B cell (primary cell): ENCODE measurements at regions not wholly inside any gene's neighbourhood (a gene's known extent, or its start where the extent isn't known, plus 50 kb on each side); places are given as distances from the start of the nearest gene placed in this dataset.

Source experiments
- ATAC-seq: fragments of 200-7000 bp; cut with Tn5 transposase; one replicate; pipeline ENCODE4 v1.10.0; 2021; ENCODE audit warnings: low read depth, mild to moderate bottlenecking, moderate number of reproducible peaks, moderate library complexity
- CTCF ChIA-PET: fragments of 350-600 bp; sonication (Branson Sonifier 250); formaldehyde crosslinking; loops from one replicate; lab custom pipeline; 2021; ENCODE audit warnings: antibody characterized with exemption, inconsistent platforms; lab: Charles Lee
- POLR2A ChIA-PET: fragments of 350-600 bp; sonication (Branson Sonifier 250); formaldehyde crosslinking; loops from one replicate; lab custom pipeline; 2021; ENCODE audit warnings: antibody characterized with exemption; lab: Charles Lee
- DNase-seq: peaks from one replicate; pipeline ENCODE4 v3.0.0; 2013
- H2AFZ ChIP-seq: 2 replicates; pipeline ENCODE4 v1.6.1; 2012; ENCODE audit warnings: mild to moderate bottlenecking, low read depth, low read length; ENCODE audit not compliant: insufficient read depth, poor library complexity, severe bottlenecking
- H3K27ac ChIP-seq, 2 donors: 1 replicate in 1 of 2; 2 replicates in 1 of 2; pipeline ENCODE4 v1.5.1; 2012 to 2013; ENCODE audit warnings: low read length in 2 of 2, mild to moderate bottlenecking in 2 of 2, moderate library complexity in 1 of 2
- H3K27me3 ChIP-seq, 4 experiments: fragments of 200-600 bp in 1 of 4; sonication (generic) in 1 of 4; replicated peaks in 1 of 4; 1 replicate in 2 of 4; 2 replicates in 2 of 4; pipeline versions ENCODE4 v1.6.1 to v1.7.0; 2013 to 2016; ENCODE audit warnings: low read length in 3 of 4, mild to moderate bottlenecking in 2 of 4, mixed read lengths in 1 of 4, moderate library complexity in 1 of 4; ENCODE audit not compliant: insufficient read depth in 4 of 4, control insufficient read depth in 3 of 4; ENCODE audit errors: control extremely low read depth in 1 of 4
- H3K36me3 ChIP-seq, 2 experiments: replicated peaks in 1 of 2; 1 replicate in 1 of 2; 2 replicates in 1 of 2; pipeline versions ENCODE4 v1.6.1 to v1.7.1; 2013; ENCODE audit warnings: low read length in 1 of 2; ENCODE audit not compliant: insufficient read depth in 2 of 2, control insufficient read depth in 1 of 2; ENCODE audit errors: control extremely low read depth in 1 of 2, extremely low read depth in 1 of 2
- H3K4me1 ChIP-seq, 2 donors: fragments of 200-600 bp in 1 of 2; sonication (generic) in 1 of 2; 1 replicate in 1 of 2; 2 replicates in 1 of 2; pipeline versions ENCODE4 v1.5.1 to v1.6.1; 2013 to 2017; ENCODE audit warnings: low read length in 2 of 2; ENCODE audit not compliant: control insufficient read depth in 2 of 2, insufficient read depth in 2 of 2
- H3K4me2 ChIP-seq: replicated peaks from 2 replicates; pipeline ENCODE3; 2012; ENCODE audit warnings: mild to moderate bottlenecking, low read depth, low read length; ENCODE audit not compliant: poor library complexity, severe bottlenecking
- H3K4me3 ChIP-seq, 5 experiments: fragments of 200-600 bp in 1 of 5; sonication (generic) in 1 of 5; 1 replicate in 3 of 5; 2 replicates in 2 of 5; pipeline versions ENCODE4 v1.5.1 to v1.7.0; 2011 to 2016; ENCODE audit warnings: low read length in 4 of 5, mild to moderate bottlenecking in 4 of 5, low read depth in 2 of 5, control low read depth in 1 of 5, moderate library complexity in 1 of 5; ENCODE audit not compliant: insufficient read depth in 1 of 5; ENCODE audit errors: control extremely low read depth in 1 of 5, extremely low read depth in 1 of 5
- H3K79me2 ChIP-seq: fragments of 200-600 bp; sonication (generic); one replicate; pipeline ENCODE4 v1.6.0; 2016; ENCODE audit warnings: low read length; ENCODE audit not compliant: control insufficient read depth, insufficient read depth
- H3K9ac ChIP-seq: fragments of 200-600 bp; sonication (generic); 2 replicates; pipeline ENCODE4 v1.6.1; 2017; ENCODE audit warnings: mild to moderate bottlenecking, low read length, moderate library complexity
- H3K9me3 ChIP-seq, 3 donors: one replicate each; pipeline versions ENCODE4 v1.6.1 to v1.7.1; 2013; ENCODE audit warnings: low read length in 2 of 3; ENCODE audit not compliant: control insufficient read depth in 2 of 3, insufficient read depth in 1 of 3; ENCODE audit errors: control extremely low read depth in 1 of 3
- H4K20me1 ChIP-seq: 2 replicates; pipeline ENCODE4 v1.6.0; 2012; ENCODE audit warnings: mild to moderate bottlenecking, low read length; ENCODE audit not compliant: insufficient read depth, control insufficient read depth, poor library complexity, severe bottlenecking
- H3K27ac Mint-ChIP-seq: one replicate; pipeline ENCODE4 v1.8.0; 2021; ENCODE audit warnings: mixed read lengths
- H3K27me3 Mint-ChIP-seq: one replicate; pipeline ENCODE4 v1.8.0; 2021; ENCODE audit warnings: mixed read lengths
- H3K4me1 Mint-ChIP-seq: one replicate; pipeline ENCODE4 v1.8.0; 2021; ENCODE audit warnings: mixed read lengths
- H3K4me3 Mint-ChIP-seq: one replicate; pipeline ENCODE4 v1.8.0; 2021; ENCODE audit warnings: mixed read lengths
- H3K9me3 Mint-ChIP-seq: one replicate; pipeline ENCODE4 v1.8.0; 2022; ENCODE audit warnings: mixed read lengths; ENCODE audit not compliant: insufficient read depth
- EZH2 ChIP-seq: IDR thresholded peaks from 2 replicates; pipeline ENCODE4 v1.6.1; 2012; ENCODE audit warnings: borderline replicate concordance, low read depth, mild to moderate bottlenecking, moderate library complexity, low read length; ENCODE audit not compliant: insufficient read depth, poor library complexity, severe bottlenecking
- WGBS: methylation state at CpG from one replicate; pipeline ENCODE4 v1.1.5; 2013; ENCODE audit warnings: missing lambda C conversion rate; ENCODE audit not compliant: insufficient coverage; 5-methylcytosine and 5-hydroxymethylcytosine counted together
- intact Hi-C: fragments of 100-400 bp; cut with micrococcal nuclease; formaldehyde crosslinking; loops from one replicate; pipeline ENCODE4 v1.10.0; 2022
- TF ChIP-seq, protein P1 (sequence below): fragments of 200-600 bp; IDR thresholded peaks from one replicate; pipeline ENCODE4 v1.8.0; 2022; ENCODE audit warnings: antibody characterized with exemption, mild to moderate bottlenecking

DNA sequence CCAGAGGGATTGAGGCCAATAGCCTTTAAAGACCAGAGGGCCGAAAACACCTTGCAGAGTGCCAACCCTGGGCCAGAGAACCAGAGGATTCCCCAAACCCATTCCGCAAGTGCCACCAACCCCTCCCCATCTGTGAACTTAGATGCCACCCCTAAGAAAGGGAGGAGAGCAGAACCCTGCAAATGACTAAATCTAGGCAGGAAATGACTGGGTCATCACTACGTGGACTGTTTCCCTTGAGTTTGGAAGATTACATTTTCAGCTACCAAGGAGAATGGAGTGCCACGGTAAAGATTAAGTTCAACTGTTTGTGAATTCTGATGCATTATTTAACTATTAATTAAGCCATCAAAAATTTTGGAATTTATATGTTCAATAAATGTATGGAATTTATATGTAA, 142.8 kb downstream of the ENC1 start:
- TF ChIP-seq EZH2, result no peak
- TF ChIP-seq, protein P1, sequence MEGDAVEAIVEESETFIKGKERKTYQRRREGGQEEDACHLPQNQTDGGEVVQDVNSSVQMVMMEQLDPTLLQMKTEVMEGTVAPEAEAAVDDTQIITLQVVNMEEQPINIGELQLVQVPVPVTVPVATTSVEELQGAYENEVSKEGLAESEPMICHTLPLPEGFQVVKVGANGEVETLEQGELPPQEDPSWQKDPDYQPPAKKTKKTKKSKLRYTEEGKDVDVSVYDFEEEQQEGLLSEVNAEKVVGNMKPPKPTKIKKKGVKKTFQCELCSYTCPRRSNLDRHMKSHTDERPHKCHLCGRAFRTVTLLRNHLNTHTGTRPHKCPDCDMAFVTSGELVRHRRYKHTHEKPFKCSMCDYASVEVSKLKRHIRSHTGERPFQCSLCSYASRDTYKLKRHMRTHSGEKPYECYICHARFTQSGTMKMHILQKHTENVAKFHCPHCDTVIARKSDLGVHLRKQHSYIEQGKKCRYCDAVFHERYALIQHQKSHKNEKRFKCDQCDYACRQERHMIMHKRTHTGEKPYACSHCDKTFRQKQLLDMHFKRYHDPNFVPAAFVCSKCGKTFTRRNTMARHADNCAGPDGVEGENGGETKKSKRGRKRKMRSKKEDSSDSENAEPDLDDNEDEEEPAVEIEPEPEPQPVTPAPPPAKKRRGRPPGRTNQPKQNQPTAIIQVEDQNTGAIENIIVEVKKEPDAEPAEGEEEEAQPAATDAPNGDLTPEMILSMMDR, result no peak
- CTCF ChIA-PET, result no interaction called here
- no peak overlapping the region for H3K9ac ChIP-seq

GRCh38 chr5:74493411-74493810, 147.1 kb downstream of the ENC1 start:
- Histone ChIP-seq H3K4me3 (no peak overlapping the region), H3K4me2 (no peak overlapping the region), H3K9ac (no peak overlapping the region), H3K9me3 (no peaks in the 10 kb centered on the region), H2AFZ (no peak overlapping the region), H3K27ac (no peak overlapping the region), H3K36me3 (no peaks in the 10 kb centered on the region), H4K20me1 (no peaks in the 10 kb centered on the region), H3K4me1 (peaks cover 16 to 18% of the 10 kb centered on the region in 2 donors), H3K27me3 (peaks cover 0 to 10% (median 3%) of the 10 kb centered on the region in 4 experiments), H3K79me2 (no peaks in the 10 kb centered on the region)
- ChIA-PET CTCF (no interaction called here), POLR2A (no interaction called here)
- Mint-ChIP-seq H3K4me3 (no peak overlapping the region), H3K9me3 (no peaks in the 10 kb centered on the region), H3K27me3 (peaks cover 16% of the 10 kb centered on the region), H3K4me1 (peaks cover 16% of the 10 kb centered on the region), H3K27ac (no peak overlapping the region)
- ATAC-seq, result no peak
- TF ChIP-seq EZH2, result no peak
- TF ChIP-seq, protein P1, result no peak
- intact Hi-C loops, result no loop called here
- no peak for DNase-seq

More for the DNA sequence above, 142.8 kb downstream of the ENC1 start:
- no peaks in the 10 kb centered on the region for H3K4me1 Mint-ChIP-seq
- no peak for ATAC-seq
- H3K36me3 ChIP-seq, result no peaks in the 10 kb centered on the region
- H3K9me3 ChIP-seq, result no peaks in the 10 kb centered on the region
- no peak overlapping the region for H3K4me3 ChIP-seq
- peaks cover 16% of the 10 kb centered on the region for H3K27me3 Mint-ChIP-seq
- no peaks in the 10 kb centered on the region for H3K4me1 ChIP-seq
- intact Hi-C loops, result no loop called here
- no peaks in the 10 kb centered on the region for H4K20me1 ChIP-seq
- no peaks in the 10 kb centered on the region for H3K79me2 ChIP-seq
- no peak for DNase-seq
- H2AFZ ChIP-seq, result no peak overlapping the region
- H3K27ac Mint-ChIP-seq, result no peak overlapping the region
- no peak overlapping the region for H3K27ac ChIP-seq
- H3K4me2 ChIP-seq, result no peak overlapping the region
- no peak overlapping the region for H3K4me3 Mint-ChIP-seq
- H3K9me3 Mint-ChIP-seq, result no peaks in the 10 kb centered on the region
- 50% methylated on average over 1 of the region's 4 CpGs for WGBS
- peaks cover 0 to 7% (median 3%) of the 10 kb centered on the region in 4 experiments for H3K27me3 ChIP-seq
- POLR2A ChIA-PET, result no interaction called here
